WTC11 (cell line): ENCODE measurements at regions not wholly inside any gene's neighbourhood (a gene's known extent, or its start where the extent isn't known, plus 50 kb on each side); places are given as distances from the start of the nearest gene placed in this dataset.

Experiments used
- SP1 ChIP-seq: sonication (generic); formaldehyde crosslinking; conservative IDR thresholded peaks from 2 replicates; pipeline ENCODE4 v1.8.1; 2022; ENCODE audit warnings: missing genetic modification reagents
- USF1 ChIP-seq: sonication (generic); formaldehyde crosslinking; IDR thresholded peaks from 2 replicates; pipeline ENCODE4 v1.8.0; 2022; ENCODE audit warnings: mild to moderate bottlenecking, missing genetic modification reagents

DNA sequence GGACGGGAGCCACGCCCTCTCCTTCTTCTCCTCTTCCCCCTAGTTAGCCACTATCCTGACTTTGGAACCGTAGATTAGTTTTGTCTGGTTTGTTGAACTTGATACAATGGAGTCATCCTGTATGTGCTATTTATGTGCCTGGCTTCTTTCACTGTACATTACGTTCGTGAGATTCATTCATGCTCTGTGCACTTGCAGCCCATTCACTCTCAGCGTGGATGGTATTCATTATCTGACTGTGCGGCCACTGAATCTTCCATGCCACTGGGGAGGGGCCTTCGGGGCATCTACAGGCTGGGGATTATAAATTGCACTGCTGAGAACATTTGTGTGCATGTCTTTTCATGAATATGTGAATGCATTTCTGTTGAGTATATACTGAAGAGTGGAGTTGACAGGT lies 262.5 kb downstream of the CDH26 start:
- TF ChIP-seq USF1 (CRISPR knock-in tag) (no peak), SP1 (CRISPR knock-in tag) (no peak)
